Activated CD8-positive, alpha-beta memory T cell treated with anti-CD3 and anti-CD28 coated beads, Interleukin-2, amount 50 U/mL, for 48 hours (primary cell): ENCODE measurements at regions not wholly inside any gene's neighbourhood (a gene's known extent, or its start where the extent isn't known, plus 50 kb on each side); places are given as distances from the start of the nearest gene placed in this dataset.

Source experiments
- DNase-seq: peaks from one replicate; pipeline ENCODE4 v3.0.0-alpha.2; 2020

DNA sequence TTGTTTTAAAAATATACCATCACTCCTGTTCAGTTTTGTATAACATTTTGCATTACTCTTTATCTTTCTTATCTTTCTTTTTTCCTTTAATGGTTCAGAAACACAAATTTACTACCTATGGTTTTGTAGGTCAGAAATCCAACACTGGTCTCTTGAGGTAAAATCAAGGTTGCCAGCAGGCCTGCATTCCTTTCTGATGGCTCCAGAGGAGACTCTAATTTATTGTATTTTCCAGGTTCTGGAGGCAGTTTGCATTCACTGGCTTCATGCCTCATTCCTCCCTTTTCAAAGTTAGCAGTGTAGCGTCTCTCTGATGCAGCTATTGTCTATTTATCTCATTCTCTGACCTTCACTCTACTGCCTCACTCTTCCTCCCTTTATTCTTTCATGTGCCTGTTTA, 767.4 kb downstream of the SLITRK6 start:
- DNase-seq = no peak

DNA sequence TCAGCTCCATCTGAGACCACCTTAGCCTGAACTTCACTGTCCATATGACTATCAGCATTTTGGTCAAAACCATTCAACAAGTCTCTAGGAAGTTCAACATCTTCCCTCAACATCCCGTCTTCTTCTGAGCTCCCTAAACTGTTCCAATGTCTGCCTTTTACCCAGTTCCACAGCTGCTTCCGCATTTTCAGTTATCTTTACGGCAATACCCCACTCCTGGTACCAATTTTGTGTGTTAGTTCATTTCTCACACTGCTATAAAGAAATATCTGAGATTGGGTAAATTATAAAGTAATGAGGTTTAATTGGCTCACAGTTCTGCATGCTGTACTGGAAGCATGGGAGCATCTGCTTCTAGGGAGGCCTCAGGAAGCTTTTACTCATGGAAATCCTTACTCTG, 771.2 kb downstream of the SLITRK6 start:
- no peak for DNase-seq

DNA sequence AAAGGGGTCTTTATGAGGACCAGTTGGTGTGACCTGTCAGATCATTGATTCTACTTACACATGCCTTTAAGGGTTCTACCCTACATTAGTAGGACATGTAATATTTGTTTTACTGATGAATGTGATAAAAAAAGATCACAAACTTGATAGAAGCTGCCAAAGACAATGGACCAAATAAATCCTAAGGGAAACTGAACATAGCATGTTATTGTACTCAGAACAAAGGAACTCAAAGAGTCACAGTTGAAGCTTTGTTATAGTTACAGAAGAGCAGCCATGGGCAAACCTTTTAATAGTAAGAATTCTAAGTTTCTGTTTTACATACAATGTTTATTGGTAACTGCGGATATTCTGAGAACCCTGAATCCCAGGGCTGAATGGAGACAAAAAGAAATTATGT, 780.1 kb downstream of the SLITRK6 start:
- no peak for DNase-seq

DNA sequence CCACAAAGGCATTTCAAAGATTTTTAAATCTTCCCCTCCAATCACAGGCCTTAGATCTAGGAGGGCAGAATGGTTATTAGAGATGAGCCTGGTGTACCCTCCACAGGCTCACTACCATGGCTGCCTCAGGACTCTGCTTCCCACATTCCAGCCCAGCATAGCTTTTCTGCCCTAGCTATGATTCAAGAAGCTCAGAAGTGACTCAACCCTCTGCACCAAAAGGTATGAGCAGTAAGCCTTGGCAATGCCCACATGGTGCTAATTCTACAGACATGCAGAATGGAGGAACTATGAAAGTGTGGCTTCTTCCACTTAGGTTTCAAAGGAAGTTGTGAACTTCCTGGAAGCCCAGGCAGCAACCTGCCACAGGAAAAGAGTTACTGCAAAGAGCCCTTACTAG, 786.2 kb downstream of the SLITRK6 start:
- no peak for DNase-seq

DNA sequence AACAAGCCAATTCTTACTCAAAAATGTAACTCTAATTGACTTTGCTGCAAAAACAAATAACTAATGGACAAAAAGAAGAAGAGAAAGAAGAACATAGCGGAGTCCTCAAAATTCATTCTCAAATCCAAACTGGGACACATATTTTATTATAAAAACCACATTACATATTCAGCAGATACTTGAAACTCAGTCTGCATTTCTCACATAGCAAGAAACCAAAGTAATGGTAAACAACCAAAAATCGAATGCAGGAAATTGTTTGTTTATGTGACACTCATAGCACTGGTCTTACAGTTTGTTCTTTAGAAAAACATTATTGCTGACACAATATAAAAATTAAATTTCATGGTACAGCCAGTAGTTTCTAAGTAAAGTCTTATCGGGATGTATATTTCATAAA, 789.8 kb downstream of the SLITRK6 start:
- DNase-seq = no peak

DNA sequence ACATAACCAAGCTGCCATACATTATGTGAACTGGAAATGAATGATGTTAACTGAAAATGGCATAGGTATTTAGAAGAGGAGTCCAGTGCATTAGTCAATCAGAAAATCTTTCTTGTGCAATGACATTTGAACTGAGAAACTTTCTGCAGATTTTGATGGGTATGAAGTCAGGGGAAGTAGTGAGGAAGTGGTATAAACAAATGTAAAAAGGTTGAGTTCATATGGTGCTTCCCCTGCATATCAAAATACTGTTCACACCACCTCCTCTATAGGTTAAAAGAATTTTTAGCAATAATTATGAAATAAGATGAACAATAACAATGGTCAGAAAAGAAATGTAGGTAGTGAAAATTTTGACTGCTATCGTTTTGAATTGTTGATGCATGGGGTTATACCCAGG, 800.0 kb downstream of the SLITRK6 start:
- no peak for DNase-seq

DNA sequence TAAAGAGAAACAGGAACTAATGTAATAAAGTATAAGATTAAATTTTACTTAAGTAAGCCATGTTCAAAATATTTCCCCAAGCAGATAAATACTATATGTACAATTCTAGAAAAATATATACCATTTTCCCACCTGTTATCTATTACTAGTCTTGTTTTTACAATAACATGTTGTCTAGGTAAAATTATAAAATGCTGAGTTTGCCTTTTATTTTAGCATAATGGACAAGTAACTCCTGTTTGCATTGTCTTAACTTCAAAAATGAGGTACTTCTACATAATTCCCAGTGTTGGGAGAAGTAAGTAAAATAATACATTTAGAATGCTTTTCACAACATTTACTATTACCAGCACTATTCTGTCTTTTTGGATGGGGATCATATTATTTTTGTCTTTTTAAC, 800.5 kb downstream of the SLITRK6 start:
- no peak for DNase-seq

DNA sequence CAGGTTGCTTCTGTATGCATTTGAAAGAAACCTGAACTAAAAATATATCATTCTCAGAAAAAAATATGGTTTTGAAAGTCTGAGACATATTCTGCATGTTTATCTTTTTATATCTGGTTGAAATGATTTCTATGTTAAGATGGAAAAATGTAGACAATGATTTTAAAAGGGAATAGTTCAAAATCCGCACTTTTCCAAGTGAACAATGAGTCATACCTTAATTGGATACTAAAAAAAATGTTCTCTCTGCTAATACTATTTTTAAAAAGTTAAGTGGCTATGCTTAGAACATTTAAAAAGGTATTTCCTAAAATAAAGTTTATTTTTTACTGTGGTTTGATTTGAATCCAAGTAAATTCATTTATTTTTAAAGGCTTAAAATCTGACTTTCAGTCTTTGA, 801.4 kb downstream of the SLITRK6 start:
- DNase-seq = no peak

DNA sequence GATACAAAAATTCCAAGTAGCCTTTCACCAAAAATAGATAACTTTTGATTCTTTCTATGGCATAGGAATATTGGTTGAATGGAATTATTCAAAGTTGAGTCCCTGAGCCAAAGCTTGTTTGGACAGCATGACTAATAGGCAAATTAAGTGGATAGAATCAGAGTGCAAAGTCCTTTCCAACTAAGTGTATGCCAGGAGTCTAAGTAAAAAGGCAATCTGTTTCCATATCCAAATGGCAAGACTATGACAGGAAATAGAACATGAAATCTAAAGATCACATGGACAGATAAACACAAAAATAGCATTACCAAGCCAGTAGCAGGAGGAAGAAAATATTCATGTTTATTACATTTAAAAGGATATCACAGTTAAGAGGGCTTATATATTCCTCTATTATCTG, 804.6 kb downstream of the SLITRK6 start:
- DNase-seq = no peak

DNA sequence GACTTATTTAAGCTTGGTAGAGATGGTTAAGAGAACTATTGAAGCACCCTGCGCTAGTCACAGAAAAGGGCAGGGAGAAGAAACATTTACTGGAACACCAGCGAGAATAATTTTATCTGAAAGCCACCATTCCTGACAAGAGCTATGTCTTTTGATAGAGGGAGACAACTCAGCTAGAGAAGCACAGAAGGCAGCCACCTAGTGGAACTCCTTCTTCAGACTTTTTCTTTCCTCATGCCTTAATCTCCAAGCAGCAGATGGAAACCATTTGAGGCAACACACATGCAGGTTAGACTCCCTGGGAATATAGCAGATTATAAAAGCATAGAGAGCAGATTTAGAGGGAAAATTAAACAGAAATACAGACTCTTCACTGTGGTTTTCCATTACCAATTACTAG, 813.4 kb downstream of the SLITRK6 start:
- DNase-seq = no peak

DNA sequence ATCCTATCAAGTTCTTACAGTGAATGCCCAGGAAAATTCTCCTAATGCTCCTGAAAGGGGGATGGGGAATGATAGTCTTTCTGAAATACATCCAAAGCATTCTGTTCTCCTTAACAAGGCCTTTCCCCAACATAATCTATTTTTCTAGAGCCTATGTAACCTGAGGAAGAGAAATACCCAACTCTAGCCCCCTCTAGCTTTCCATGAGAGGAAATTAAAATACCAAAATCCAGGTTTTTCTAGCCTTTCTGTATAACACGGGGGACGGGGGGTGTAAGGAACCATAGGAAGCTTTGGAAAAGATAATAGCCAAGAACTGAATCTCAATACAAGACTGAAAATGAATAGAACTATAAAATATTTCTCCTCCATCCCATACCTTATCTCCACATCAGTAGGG, 815.9 kb downstream of the SLITRK6 start:
- DNase-seq = no peak

DNA sequence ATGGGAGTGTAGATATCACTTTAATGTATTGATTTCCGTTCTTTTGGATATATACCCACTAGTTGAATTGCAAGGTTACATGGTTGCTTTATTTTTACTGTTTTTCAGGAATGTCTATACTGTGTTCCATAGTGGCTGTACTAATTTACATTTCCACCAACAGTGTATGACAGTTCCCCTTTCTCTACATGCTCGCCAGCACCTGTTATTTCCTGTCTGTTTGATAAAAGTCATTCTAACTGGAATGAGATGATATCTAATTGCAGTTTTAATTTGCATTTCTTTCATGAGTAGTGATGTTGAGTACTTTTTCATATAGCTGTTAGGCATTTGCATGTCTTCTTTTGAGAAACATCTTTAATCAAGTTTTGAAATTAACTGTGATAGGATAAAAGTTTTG, 818.6 kb downstream of the SLITRK6 start:
- DNase-seq = no peak

DNA sequence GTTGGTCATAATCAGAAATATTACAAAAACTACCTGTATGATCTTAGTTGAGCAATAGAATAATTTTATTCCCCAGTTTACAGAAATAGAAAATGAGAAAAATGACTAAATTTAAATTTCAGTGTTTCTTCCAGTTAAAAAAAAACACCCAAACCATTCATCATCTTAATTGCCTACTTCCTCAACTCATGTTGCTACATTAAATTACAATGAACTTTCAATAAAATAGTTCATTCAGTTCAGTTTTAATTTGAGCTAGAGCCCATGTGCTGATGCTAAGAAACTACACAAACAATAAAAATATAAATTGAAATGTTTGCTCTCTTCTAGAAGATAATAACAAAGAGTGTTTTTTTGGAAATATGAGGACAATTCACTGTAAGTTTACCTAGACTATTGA, 820.4 kb downstream of the SLITRK6 start:
- no peak for DNase-seq

DNA sequence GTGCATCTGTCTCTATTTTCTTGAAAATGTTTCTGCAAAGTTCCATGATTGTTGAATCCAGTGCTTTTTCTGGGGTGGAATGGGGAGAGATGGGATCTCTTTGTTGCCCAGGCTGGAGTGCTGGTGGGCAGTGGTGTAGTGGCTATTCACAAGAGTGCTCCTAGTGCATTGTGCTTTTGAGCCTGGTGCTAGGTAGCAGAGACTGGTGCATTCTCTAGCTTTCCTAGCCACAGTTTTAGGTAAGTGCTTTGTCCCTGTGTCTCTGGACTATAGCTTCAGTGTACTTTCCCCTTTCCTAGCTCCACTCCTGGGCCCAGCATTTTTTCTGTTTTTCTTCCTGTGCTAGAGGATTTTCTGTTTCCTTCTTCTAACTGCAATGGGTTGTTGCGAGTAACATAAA, 825.6 kb downstream of the SLITRK6 start:
- DNase-seq = no peak

DNA sequence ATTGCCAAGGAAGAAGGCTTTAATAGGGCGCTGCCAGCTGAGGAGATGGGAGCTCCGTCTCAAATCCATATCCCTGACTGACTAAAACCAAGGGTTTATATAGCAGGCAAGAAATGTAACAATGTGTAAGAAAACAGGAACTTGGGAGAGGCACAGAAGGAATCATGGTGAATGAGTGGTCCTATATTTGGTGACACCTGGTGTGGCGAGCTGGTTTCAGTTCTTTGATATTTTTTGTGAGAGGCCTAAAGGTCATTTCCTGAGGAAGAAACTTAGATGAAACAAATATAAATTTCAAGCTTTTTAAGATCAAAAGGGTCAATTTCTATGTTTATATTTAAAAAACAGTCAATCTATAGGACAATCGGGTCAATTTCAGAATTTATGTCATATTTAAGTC, 826.3 kb downstream of the SLITRK6 start:
- no peak for DNase-seq

DNA sequence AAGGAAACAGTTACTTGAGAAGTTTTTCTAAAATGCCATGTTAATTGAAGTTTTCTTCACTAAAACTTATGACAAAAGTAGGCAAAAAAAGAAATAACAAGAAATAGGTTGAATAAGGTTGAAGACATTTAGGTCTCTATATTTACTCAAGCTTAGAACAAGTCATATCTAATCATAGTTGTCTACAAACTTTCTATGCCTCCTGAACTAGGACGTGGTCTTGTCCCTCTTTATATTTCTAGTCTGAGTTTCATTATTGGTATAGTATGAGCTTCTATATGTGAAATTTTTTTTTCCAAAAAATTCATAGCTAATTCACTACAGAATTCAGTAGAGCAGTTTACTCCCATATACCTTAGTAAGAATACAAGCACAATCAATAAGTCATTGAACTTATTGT, 836.4 kb downstream of the SLITRK6 start:
- no peak for DNase-seq

DNA sequence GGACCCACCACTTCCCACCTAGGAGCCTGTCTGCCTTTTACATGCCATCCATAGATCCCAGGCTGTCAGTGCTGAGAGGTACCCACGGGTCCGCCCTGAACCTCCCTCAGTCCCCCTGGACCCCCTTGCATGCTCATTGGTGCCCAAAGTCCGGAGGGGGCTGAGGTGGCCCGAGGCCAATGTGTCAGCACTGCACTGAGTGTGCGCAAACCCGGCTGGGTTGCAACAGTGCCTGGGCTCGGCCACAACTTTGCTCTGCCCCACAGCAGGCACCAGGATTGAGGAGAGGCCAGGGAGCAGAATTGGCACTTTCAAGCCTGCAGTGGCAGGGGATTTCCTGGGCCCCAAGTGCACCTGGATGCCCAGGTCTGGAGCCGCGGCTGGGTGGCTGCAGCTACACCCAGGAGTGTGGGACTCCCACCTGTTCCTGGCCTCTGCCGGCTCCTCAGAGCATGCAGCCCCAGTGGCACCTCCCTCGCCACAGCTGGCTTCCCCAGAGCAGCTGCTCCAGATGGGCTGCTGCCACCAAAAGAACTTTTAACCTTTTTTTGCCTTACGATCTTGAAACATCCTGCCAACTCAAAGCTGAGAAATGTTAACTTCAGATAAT, 837.0 kb downstream of the SLITRK6 start:
- no peak for DNase-seq

DNA sequence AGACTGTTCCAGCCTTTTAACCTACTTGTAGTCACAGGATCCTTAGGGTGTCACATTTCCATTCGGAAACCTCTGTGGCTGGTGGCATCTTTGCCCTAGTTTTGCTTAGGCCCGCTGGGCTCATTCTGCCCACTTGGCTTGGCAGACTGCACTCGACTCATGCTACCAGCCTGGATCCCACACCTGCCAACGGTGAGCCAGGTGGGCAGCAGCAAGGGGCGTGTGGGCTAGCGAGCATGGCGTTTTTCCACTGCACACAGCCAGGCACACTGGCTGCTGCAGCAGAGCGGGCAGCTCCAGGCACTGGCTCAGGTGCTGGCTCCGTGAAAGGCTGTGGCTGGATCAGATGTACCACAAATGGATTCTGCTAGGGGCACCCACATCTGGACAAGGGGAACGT, 838.2 kb downstream of the SLITRK6 start:
- no peak for DNase-seq

DNA sequence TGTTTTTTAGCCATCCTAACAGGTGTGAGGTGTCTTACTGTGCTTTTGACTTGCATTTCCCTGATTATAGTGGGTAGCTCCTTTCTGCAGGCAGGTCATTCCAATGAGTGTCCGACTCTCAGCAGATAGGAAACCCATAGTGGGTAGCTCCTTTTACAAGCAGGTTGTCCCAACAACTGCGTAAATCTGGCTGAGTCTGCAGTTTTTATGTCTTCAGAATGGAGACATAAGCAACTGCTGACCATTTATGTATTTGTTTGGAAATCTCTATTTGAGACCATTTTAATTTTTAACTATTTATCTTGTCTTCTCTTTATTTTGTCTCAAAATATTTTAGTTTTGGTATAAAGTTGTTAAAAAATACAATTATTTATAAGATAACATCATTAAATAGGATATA, 839.4 kb downstream of the SLITRK6 start:
- no peak for DNase-seq

DNA sequence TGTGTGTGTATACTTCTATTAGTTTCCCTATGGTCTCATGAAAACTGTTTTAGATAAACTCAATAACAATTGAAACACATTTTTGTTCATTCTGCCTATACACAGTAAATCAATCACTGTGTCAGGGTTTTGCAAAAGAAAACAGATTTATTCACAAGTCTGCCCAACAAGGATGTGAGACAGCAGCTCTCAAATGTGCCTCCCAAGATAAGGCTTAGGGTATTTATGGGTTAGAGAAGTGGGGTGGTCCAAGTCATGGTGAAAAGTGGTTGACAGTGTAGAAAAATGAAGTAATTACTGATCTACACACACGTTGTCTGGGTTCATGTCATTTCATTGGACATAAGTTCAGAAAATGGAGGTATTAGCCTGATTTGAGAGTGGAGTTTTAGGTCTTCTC, 844.6 kb downstream of the SLITRK6 start:
- no peak for DNase-seq

DNA sequence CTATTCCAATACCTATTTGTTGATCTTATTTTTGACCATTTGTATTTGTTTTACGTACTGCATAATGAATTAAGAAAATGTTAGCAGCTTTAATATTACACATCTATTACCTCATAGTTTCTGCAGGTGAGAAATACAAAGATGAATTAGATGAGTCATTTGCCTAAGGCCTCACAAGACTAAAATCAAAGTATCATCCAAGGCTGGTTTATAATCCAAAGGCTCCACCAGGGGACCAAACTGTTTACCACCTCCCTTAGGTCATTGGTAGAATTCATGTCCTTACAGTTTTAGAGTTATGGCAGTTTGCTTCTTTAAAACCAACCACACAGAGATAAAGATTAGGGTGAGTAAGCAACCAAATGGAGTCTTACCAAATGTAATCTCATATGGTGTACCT, 848.1 kb downstream of the SLITRK6 start:
- DNase-seq = no peak

DNA sequence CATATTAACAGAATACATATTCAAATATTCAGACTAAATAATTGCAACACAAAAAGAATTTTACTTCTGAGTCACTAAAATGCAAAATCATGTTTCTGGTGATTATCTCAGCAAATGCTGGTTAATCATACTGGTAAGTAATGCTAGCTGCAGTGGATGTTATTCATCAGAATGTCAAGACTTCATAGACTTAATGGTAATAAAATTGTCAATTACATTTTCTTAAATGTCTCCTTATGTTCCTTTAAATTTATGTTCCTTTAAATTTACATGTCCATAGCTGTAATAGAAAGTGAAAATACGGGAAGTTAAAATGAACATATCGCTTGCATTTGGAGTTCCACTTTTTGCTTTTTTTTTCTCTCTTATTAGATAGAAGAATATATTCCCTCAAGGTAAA, 853.0 kb downstream of the SLITRK6 start:
- DNase-seq = no peak

DNA sequence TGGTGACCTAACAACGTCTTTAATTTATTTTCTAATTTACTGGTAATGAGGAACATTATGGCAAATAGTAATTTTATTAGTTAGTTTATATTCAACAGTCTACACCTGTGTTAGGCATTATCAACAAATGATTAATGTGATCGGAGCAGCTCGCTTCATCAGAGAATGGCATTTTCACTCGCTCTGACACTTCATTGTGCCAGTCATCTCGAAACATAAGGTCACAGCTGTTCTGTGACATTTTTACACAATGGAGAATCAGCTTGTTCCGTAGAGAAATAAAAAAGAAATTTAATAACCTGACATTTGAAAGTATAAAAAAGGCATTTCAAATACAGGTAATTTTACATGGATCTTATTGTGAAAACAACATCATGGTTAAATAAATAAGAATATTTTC, 858.4 kb downstream of the SLITRK6 start:
- DNase-seq = no peak

DNA sequence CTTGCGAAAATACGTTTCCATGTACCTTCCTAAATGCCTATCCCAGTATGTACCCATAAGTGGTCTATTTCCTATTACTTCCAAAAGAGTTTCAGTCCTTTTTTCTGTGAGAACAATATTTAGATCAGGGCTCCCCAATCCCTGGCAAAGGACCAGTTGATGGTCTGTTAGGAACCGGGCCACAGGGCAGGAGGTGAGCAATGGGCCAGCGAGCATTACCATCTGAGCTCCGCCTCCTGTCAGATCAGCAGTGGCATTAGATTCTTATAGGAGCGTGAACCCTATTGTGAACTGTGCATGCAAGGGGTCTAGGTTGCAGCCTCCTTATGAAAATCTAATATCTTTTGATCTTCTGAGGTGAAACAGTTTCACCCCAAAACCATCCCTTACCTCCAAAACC, 859.1 kb downstream of the SLITRK6 start:
- DNase-seq = no peak

DNA sequence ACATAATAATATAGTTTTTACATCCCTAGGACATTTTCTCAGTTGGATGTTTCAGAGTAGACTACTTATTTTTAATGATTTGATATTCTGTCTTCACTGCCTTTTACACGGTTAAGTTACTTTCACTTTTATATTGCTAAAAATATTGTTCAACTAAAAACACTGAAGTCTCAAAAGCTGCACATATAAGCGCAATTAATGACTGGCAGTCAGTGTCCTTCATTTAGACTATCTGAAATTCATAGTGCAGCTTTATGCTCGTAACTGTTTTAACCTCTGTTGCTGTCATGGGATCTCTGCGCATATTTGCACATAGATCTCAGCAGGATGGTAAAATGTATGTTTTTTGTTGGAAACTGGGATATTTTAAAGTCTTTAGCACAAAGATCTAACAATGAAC, 864.3 kb downstream of the SLITRK6 start:
- DNase-seq = no peak

DNA sequence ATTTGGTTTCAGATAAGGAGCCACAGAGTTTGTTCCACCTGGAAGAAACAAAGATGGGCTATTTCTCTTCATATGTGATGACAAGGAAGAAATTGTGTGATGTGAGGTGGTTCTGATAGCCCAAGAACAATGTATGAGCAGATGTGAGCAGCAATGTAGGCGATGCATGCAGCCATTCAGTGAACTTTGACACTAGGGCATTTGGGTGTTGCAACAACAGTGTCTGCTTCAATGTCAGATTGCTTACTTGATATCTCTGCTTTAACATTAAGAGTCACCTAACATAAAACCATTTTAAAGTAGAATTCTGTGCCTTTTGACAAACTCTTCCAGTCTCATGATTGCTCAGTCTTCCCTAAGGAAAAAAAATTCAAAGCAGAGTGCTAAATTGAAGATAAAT, 865.4 kb downstream of the SLITRK6 start:
- no peak for DNase-seq
